ENCODE measurements at regions not wholly inside any gene's neighbourhood (a gene's known extent, or its start where the extent isn't known, plus 50 kb on each side); places are given as distances from the start of the nearest gene placed in this dataset.

DNA sequence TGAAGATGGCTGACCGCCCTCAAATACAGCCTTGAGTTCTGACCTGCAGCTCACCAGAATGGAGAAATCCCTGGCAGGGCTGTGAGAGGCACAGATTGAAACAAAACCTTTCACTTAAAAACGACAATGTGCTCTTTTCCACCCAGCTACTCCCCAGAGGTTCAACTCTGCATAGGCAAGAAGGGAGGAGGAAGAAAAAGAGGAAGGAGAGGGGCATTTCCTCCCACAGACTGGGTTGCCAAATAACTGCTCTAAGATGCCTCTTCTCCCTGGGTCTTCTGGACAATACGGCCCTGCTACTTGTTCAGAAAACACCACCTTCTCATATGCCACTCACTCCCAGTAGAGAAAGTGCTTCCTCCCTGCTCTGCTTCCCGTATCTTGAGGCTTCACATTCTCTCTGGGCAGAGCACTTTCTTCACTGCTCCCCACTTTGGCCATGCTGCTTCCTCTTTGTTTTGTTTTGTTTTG lies 136.4 kb upstream of the SLC1A4 start:
- TF ChIP-seq EZH2phosphoT487 (IDR thresholded peaks at IDR 0.05; ENCODE audit: insufficient read depth, low read depth): no peak
- TF ChIP-seq EZH2 (IDR thresholded peaks at IDR 0.05; ENCODE audit: insufficient read depth, poor library complexity, severe bottlenecking): no peak
